ENCODE measurements at regions not wholly inside any gene's neighbourhood (a gene's known extent, or its start where the extent isn't known, plus 50 kb on each side); places are given as distances from the start of the nearest gene placed in this dataset.

- TF ChIP-seq CTCF (IDR thresholded peaks at IDR 0.05), result no peak
- TF ChIP-seq NFATC4 (CRISPR knock-in tag; IDR thresholded peaks at IDR 0.05), result no peak
- TF ChIP-seq USF2 (CRISPR knock-in tag; IDR thresholded peaks at IDR 0.05), result no peak
- TF ChIP-seq NFYB (CRISPR knock-in tag; conservative IDR thresholded peaks at IDR 0.05; ENCODE audit: low read depth), result no peak
- no peak for TF ChIP-seq CREM (CRISPR knock-in tag; IDR thresholded peaks at IDR 0.05)
- TF ChIP-seq FOXK1 (CRISPR knock-in tag; IDR thresholded peaks at IDR 0.05), result no peak
- no peak for TF ChIP-seq HMGXB4 (CRISPR knock-in tag; IDR thresholded peaks at IDR 0.05)
- TF ChIP-seq ZNF263 (CRISPR knock-in tag; IDR thresholded peaks at IDR 0.05; ENCODE audit: low read depth), result no peak
These were observed 518.6 kb downstream of the CCDC171 start for GRCh38 chr9:16071400-16071799.
